ENCODE measurements at regions not wholly inside any gene's neighbourhood (a gene's known extent, or its start where the extent isn't known, plus 50 kb on each side); places are given as distances from the start of the nearest gene placed in this dataset.

DNA sequence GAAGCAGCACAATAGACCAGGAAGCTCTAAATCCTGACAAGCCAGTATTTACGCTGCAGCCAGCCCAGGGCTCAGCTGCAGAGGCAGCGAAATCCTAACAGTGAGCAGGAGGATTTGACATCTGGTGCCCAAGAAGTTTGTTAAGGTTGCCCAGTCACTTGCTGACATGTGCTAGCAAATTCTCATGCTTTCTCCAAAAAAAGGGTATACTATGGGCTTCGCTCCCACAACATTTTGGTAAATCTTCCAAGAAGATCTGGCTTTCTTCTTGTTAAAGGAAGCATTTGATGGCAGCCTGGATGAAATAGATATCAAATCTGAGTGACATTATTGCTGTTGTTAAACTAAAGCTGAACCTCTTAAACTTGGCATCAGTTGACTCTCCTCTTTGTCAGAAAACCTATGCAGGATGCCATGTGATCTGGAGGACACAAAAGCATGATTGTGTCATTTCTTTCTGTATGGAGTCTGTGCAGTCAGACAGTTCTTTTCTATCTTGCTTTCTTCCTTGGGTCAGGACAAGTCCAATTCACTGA, 949.7 kb upstream of the RBFOX1 start:
- CTCF ChIA-PET = no interaction called here
- TF ChIP-seq KLF8 (tag by site-specific recombination; IDR thresholded peaks at IDR 0.05) = no peak
- TF ChIP-seq, protein P1, sequence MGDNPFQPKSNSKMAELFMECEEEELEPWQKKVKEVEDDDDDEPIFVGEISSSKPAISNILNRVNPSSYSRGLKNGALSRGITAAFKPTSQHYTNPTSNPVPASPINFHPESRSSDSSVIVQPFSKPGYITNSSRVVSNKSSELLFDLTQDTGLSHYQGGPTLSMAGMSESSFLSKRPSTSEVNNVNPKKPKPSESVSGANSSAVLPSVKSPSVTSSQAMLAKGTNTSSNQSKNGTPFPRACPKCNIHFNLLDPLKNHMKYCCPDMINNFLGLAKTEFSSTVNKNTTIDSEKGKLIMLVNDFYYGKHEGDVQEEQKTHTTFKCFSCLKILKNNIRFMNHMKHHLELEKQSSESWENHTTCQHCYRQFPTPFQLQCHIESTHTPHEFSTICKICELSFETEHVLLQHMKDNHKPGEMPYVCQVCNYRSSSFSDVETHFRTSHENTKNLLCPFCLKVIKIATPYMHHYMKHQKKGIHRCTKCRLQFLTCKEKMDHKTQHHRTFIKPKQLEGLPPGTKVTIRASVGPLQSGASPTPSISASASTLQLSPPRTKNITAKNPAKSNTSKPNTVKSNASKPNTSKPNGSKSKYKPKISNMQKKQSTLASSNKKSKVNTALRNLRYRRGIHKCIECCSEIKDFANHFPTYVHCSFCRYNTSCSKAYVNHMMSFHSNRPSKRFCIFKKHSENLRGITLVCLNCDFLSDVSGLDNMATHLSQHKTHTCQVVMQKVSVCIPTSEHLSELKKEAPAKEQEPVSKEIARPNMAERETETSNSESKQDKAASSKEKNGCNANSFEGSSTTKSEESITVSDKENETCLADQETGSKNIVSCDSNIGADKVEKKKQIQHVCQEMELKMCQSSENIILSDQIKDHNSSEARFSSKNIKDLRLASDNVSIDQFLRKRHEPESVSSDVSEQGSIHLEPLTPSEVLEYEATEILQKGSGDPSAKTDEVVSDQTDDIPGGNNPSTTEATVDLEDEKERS (tag by site-specific recombination; IDR thresholded peaks at IDR 0.05) = no peak
- TF ChIP-seq ZNF24 (tag by site-specific recombination; IDR thresholded peaks at IDR 0.05) = no peak
- TF ChIP-seq, protein P2, sequence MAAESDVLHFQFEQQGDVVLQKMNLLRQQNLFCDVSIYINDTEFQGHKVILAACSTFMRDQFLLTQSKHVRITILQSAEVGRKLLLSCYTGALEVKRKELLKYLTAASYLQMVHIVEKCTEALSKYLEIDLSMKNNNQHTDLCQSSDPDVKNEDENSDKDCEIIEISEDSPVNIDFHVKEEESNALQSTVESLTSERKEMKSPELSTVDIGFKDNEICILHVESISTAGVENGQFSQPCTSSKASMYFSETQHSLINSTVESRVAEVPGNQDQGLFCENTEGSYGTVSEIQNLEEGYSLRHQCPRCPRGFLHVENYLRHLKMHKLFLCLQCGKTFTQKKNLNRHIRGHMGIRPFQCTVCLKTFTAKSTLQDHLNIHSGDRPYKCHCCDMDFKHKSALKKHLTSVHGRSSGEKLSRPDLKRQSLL (tag by site-specific recombination; IDR thresholded peaks at IDR 0.05) = no peak
- no peak for TF ChIP-seq ZNF16 (tag by site-specific recombination; IDR thresholded peaks at IDR 0.05; ENCODE audit: low read depth)
- no peak for TF ChIP-seq ZNF132 (tag by site-specific recombination; IDR thresholded peaks at IDR 0.05; ENCODE audit: borderline replicate concordance)
- TF ChIP-seq, protein P3, sequence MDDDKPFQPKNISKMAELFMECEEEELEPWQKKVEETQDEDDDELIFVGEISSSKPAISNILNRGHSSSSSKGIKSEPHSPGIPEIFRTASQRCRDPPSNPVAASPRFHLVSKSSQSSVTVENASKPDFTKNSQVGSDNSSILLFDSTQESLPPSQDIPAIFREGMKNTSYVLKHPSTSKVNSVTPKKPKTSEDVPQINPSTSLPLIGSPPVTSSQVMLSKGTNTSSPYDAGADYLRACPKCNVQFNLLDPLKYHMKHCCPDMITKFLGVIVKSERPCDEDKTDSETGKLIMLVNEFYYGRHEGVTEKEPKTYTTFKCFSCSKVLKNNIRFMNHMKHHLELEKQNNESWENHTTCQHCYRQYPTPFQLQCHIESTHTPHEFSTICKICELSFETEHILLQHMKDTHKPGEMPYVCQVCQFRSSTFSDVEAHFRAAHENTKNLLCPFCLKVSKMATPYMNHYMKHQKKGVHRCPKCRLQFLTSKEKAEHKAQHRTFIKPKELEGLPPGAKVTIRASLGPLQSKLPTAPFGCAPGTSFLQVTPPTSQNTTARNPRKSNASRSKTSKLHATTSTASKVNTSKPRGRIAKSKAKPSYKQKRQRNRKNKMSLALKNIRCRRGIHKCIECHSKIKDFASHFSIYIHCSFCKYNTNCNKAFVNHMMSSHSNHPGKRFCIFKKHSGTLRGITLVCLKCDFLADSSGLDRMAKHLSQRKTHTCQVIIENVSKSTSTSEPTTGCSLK (tag by site-specific recombination; IDR thresholded peaks at IDR 0.05) = no peak
- Histone ChIP-seq H3K27ac (ENCODE audit: extremely low read depth, low read depth, low read length) (no peak overlapping the region), H3K9me3 (ENCODE audit: control insufficient read depth, insufficient read depth, low read depth, low read length) (no peaks in the 10 kb centered on the region), H3K36me3 (ENCODE audit: control insufficient read depth in 2 of 2, insufficient read depth in 1 of 2, low read length in 2 of 2) (no peaks in the 10 kb centered on the region), H3K4me3 (ENCODE audit: low read depth, low read length) (no peak overlapping the region), H3K4me1 (ENCODE audit: control insufficient read depth, insufficient read depth, low read length) (no peaks in the 10 kb centered on the region)
- POLR2A ChIA-PET = no interaction called here

DNA sequence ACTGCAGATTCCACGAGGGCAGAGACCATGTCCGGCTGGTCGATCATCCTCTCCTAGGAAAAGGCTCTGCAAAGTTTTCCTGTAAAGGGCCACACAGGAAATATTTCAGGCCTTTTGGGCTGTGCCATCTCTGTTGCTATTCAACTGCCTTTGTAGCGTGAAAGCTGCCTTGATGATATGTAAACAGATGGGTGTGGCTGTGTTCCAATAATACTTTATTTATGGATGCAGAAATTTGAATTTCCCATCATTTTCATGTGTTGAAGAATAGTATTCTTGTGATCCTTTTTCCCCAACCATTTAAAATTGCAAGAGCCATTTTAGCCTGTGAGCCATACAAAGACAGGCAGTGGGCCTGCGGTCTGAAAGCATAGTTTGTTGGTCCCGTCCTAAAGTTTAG, 950.7 kb upstream of the RBFOX1 start:
- TF ChIP-seq ZNF791 (tag by site-specific recombination; IDR thresholded peaks at IDR 0.05) (no peak), ZNF423 (tag by site-specific recombination; IDR thresholded peaks at IDR 0.05) (no peak), ZFHX2 (tag by site-specific recombination; conservative IDR thresholded peaks at IDR 0.05) (no peak), ZNF777 (tag by site-specific recombination; IDR thresholded peaks at IDR 0.05; ENCODE audit: borderline replicate concordance) (no peak), OSR2 (tag by site-specific recombination; IDR thresholded peaks at IDR 0.05) (no peak), ZNF624 (tag by site-specific recombination; IDR thresholded peaks at IDR 0.05) (no peak), SP7 (tag by site-specific recombination; IDR thresholded peaks at IDR 0.05) (no peak), ZNF292 (tag by site-specific recombination; IDR thresholded peaks at IDR 0.05; ENCODE audit: borderline replicate concordance, low read depth) (no peak), ZFP37 (tag by site-specific recombination; IDR thresholded peaks at IDR 0.05) (no peak), YY2 (tag by site-specific recombination; IDR thresholded peaks at IDR 0.05) (no peak), ZNF169 (tag by site-specific recombination; IDR thresholded peaks at IDR 0.05) (no peak), ZNF155 (tag by site-specific recombination; IDR thresholded peaks at IDR 0.05) (no peak), ZNF2 (tag by site-specific recombination; IDR thresholded peaks at IDR 0.05) (no peak)
- TF ChIP-seq, protein P4, sequence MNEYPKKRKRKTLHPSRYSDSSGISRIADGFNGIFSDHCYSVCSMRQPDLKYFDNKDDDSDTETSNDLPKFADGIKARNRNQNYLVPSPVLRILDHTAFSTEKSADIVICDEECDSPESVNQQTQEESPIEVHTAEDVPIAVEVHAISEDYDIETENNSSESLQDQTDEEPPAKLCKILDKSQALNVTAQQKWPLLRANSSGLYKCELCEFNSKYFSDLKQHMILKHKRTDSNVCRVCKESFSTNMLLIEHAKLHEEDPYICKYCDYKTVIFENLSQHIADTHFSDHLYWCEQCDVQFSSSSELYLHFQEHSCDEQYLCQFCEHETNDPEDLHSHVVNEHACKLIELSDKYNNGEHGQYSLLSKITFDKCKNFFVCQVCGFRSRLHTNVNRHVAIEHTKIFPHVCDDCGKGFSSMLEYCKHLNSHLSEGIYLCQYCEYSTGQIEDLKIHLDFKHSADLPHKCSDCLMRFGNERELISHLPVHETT (tag by site-specific recombination; IDR thresholded peaks at IDR 0.05) = no peak
- TF ChIP-seq, protein P5, sequence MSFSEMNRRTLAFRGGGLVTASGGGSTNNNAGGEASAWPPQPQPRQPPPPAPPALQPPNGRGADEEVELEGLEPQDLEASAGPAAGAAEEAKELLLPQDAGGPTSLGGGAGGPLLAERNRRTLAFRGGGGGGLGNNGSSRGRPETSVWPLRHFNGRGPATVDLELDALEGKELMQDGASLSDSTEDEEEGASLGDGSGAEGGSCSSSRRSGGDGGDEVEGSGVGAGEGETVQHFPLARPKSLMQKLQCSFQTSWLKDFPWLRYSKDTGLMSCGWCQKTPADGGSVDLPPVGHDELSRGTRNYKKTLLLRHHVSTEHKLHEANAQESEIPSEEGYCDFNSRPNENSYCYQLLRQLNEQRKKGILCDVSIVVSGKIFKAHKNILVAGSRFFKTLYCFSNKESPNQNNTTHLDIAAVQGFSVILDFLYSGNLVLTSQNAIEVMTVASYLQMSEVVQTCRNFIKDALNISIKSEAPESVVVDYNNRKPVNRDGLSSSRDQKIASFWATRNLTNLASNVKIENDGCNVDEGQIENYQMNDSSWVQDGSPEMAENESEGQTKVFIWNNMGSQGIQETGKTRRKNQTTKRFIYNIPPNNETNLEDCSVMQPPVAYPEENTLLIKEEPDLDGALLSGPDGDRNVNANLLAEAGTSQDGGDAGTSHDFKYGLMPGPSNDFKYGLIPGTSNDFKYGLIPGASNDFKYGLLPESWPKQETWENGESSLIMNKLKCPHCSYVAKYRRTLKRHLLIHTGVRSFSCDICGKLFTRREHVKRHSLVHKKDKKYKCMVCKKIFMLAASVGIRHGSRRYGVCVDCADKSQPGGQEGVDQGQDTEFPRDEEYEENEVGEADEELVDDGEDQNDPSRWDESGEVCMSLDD (tag by site-specific recombination; IDR thresholded peaks at IDR 0.05) = no peak
- H3K9me3 ChIP-seq (ENCODE audit: control insufficient read depth, insufficient read depth, low read depth, low read length) = no peaks in the 10 kb centered on the region
- H3K4me3 ChIP-seq (ENCODE audit: low read depth, low read length) = no peak overlapping the region
- ChIA-PET CTCF (no interaction called here), POLR2A (no interaction called here)
- H3K36me3 ChIP-seq (ENCODE audit: control insufficient read depth in 2 of 2, insufficient read depth in 1 of 2, low read length in 2 of 2) = no peaks in the 10 kb centered on the region
- no peak overlapping the region for H3K27ac ChIP-seq (ENCODE audit: extremely low read depth, low read depth, low read length)
- H3K4me1 ChIP-seq (ENCODE audit: control insufficient read depth, insufficient read depth, low read length) = no peaks in the 10 kb centered on the region

All from HEK293 (cell line).